ENCODE measurements at regions not wholly inside any gene's neighbourhood (a gene's known extent, or its start where the extent isn't known, plus 50 kb on each side); places are given as distances from the start of the nearest gene placed in this dataset.

DNA sequence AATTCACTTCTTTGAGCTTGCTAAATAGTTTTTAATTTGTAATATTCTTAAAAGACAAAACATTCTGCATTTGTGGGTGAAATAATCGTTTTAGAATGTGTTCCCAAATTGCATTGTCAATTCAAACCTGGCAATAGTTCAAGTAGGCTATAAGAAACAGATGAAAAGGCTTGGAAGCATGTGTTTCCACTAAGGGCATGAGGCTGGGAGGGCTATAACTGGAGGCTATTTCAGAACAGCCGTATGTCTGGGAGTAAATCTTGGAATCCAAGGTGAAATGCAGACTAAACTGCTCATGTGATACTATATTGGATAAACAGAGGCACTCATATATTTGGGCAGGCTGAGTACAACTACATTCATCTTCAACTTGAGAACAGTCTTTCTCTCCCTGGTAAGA is 117.4 kb upstream of the GRPR start:
- H3K9me1 ChIP-seq (ENCODE audit: insufficient read depth, low read length) = no peaks in the 10 kb centered on the region
- no peak overlapping the region for H2BK5ac ChIP-seq (ENCODE audit: low read depth, low read length, poor library complexity, severe bottlenecking)
- no TSS peak for BruUV-seq (replicated peaks)
- ATAC-seq (ENCODE audit: low read depth) (no peak), DNase-seq (no peak)
- WGBS, 2 experiments (ENCODE audit: extremely low coverage in 2 of 2, insufficient read length in 1 of 2) = no CpG with 5 or more reads among the region's 2 CpGs
- H3K4me2 ChIP-seq (ENCODE audit: low read depth, low read length) = no peak overlapping the region
- dilution Hi-C loops (cut with HindIII; ENCODE audit: low sequenced_read_pairs, unreplicated experiment) (no loop called here), intact Hi-C loops (cut with micrococcal nuclease) (no loop called here), in situ Hi-C loops (cut with MboI; ENCODE audit: low sequenced_read_pairs) (no loop called here)
- no peaks in the 10 kb centered on the region for H3K36me3 ChIP-seq (ENCODE audit: control insufficient read depth, insufficient read depth, low read length)
- H3K4ac ChIP-seq (ENCODE audit: low read depth, low read length) = no peak overlapping the region
- CTCF ChIA-PET = no interaction called here
- POLR2A ChIA-PET (ENCODE audit: unreplicated experiment) = no interaction called here
- H3K27ac ChIP-seq (ENCODE audit: insufficient read depth, low read length) = no peak overlapping the region
- no peaks in the 10 kb centered on the region for H3K79me1 ChIP-seq (ENCODE audit: low read depth in 1 of 2, low read length in 2 of 2)
- no peaks in the 10 kb centered on the region for H3K9me3 ChIP-seq (ENCODE audit: control insufficient read depth, insufficient read depth, low read length)
- H3K23ac ChIP-seq (ENCODE audit: low read depth, low read length) = no peak overlapping the region
- no peak overlapping the region for H2AFZ ChIP-seq (replicated peaks; ENCODE audit: low read length, poor library complexity)
- H2BK20ac ChIP-seq (ENCODE audit: low read depth, low read length) = no peak overlapping the region
- no peak overlapping the region for H2BK15ac ChIP-seq (ENCODE audit: low read depth, low read length)
- no peak overlapping the region for H3K56ac ChIP-seq (ENCODE audit: extremely low read depth, insufficient read depth, low read length)
- no peak overlapping the region for H2AK9ac ChIP-seq (replicated peaks; ENCODE audit: low read depth, low read length, poor library complexity)
- H3K27me3 ChIP-seq (ENCODE audit: control insufficient read depth, insufficient read depth, low read length) = peaks cover 5% of the 10 kb centered on the region
- no peak overlapping the region for H2AK5ac ChIP-seq (ENCODE audit: low read depth, low read length)
- TF ChIP-seq, protein P1, sequence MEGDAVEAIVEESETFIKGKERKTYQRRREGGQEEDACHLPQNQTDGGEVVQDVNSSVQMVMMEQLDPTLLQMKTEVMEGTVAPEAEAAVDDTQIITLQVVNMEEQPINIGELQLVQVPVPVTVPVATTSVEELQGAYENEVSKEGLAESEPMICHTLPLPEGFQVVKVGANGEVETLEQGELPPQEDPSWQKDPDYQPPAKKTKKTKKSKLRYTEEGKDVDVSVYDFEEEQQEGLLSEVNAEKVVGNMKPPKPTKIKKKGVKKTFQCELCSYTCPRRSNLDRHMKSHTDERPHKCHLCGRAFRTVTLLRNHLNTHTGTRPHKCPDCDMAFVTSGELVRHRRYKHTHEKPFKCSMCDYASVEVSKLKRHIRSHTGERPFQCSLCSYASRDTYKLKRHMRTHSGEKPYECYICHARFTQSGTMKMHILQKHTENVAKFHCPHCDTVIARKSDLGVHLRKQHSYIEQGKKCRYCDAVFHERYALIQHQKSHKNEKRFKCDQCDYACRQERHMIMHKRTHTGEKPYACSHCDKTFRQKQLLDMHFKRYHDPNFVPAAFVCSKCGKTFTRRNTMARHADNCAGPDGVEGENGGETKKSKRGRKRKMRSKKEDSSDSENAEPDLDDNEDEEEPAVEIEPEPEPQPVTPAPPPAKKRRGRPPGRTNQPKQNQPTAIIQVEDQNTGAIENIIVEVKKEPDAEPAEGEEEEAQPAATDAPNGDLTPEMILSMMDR (conservative IDR thresholded peaks at IDR 0.05; ENCODE audit: low read depth, low read length) = no peak
- no peak for TF ChIP-seq NFE2L2 (IDR thresholded peaks at IDR 0.05; ENCODE audit: low read depth, low read length)
- no peak for TF ChIP-seq CHD1 (IDR thresholded peaks at IDR 0.05; ENCODE audit: low read depth, low read length)
- TF ChIP-seq RCOR1 (IDR thresholded peaks at IDR 0.05; ENCODE audit: insufficient replicate concordance, low read length) = no peak
- TF ChIP-seq RFX5 (IDR thresholded peaks at IDR 0.05; ENCODE audit: low read depth, low read length) = no peak
- no peak for TF ChIP-seq RAD21 (IDR thresholded peaks at IDR 0.05; ENCODE audit: low read length)
- TF ChIP-seq, protein P2, sequence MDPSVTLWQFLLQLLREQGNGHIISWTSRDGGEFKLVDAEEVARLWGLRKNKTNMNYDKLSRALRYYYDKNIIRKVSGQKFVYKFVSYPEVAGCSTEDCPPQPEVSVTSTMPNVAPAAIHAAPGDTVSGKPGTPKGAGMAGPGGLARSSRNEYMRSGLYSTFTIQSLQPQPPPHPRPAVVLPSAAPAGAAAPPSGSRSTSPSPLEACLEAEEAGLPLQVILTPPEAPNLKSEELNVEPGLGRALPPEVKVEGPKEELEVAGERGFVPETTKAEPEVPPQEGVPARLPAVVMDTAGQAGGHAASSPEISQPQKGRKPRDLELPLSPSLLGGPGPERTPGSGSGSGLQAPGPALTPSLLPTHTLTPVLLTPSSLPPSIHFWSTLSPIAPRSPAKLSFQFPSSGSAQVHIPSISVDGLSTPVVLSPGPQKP (IDR thresholded peaks at IDR 0.05; ENCODE audit: borderline replicate concordance, low read depth, low read length) = no peak
- no peak for TF ChIP-seq MAFK (IDR thresholded peaks at IDR 0.05; ENCODE audit: low read depth, low read length)
- no peak for TF ChIP-seq POLR2A (IDR thresholded peaks at IDR 0.05; ENCODE audit: low read depth, low read length)
- TF ChIP-seq BHLHE40 (IDR thresholded peaks at IDR 0.05; ENCODE audit: low read depth, low read length) = no peak
- TF ChIP-seq, protein P3, sequence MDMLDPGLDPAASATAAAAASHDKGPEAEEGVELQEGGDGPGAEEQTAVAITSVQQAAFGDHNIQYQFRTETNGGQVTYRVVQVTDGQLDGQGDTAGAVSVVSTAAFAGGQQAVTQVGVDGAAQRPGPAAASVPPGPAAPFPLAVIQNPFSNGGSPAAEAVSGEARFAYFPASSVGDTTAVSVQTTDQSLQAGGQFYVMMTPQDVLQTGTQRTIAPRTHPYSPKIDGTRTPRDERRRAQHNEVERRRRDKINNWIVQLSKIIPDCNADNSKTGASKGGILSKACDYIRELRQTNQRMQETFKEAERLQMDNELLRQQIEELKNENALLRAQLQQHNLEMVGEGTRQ (IDR thresholded peaks at IDR 0.05; ENCODE audit: low read depth, low read length) = no peak
- TF ChIP-seq FOS (IDR thresholded peaks at IDR 0.05; ENCODE audit: low read depth, low read length) = no peak
- no peak for TF ChIP-seq MXI1 (IDR thresholded peaks at IDR 0.05; ENCODE audit: borderline replicate concordance, low read depth, low read length)
- TF ChIP-seq SMC3 (IDR thresholded peaks at IDR 0.05; ENCODE audit: low read depth, low read length) = no peak
- no peak for TF ChIP-seq CEBPB (IDR thresholded peaks at IDR 0.05; ENCODE audit: low read depth, low read length)
- TF ChIP-seq MAZ (IDR thresholded peaks at IDR 0.05; ENCODE audit: borderline replicate concordance, low read depth, low read length) = no peak
- H4K8ac ChIP-seq (ENCODE audit: low read depth in 2 of 2, low read length in 2 of 2) = no peak overlapping the region
- no peak overlapping the region for H3K9ac ChIP-seq (ENCODE audit: low read depth, low read length)
- H2BK120ac ChIP-seq (ENCODE audit: low read depth, low read length) = no peak overlapping the region
- no peaks in the 10 kb centered on the region for H3K4me1 ChIP-seq (ENCODE audit: control insufficient read depth, insufficient read depth, low read length)
- no peak overlapping the region for H4K5ac ChIP-seq (ENCODE audit: low read depth, low read length)
- no peak overlapping the region for H4K91ac ChIP-seq (ENCODE audit: insufficient read depth, low read depth, low read length)
- H3K4me3 ChIP-seq (ENCODE audit: insufficient read depth, low read depth, low read length) = no peak overlapping the region
- H3K14ac ChIP-seq (replicated peaks; ENCODE audit: low read depth, low read length) = no peak overlapping the region
- H4K20me1 ChIP-seq (ENCODE audit: insufficient read depth, low read length) = no peaks in the 10 kb centered on the region
- no peak overlapping the region for H3K18ac ChIP-seq (ENCODE audit: low read depth, low read length)
